H1 (cell line): ENCODE measurements at regions not wholly inside any gene's neighbourhood (a gene's known extent, or its start where the extent isn't known, plus 50 kb on each side); places are given as distances from the start of the nearest gene placed in this dataset.
A peak's percentile ranks its signal among the peaks of the same experiment; 100 is the strongest.

Experiments used
- CTCF ChIA-PET: fragments of 300-600 bp; sonication (Branson Sonifier 250); formaldehyde crosslinking; loops from one replicate; lab custom pipeline; 2021; ENCODE audit not compliant: partially characterized antibody; lab: Charles Lee
- POLR2A ChIA-PET: fragments of 300-600 bp; sonication (Branson Sonifier 250); formaldehyde crosslinking; loops from one replicate; lab custom pipeline; 2021; ENCODE audit warnings: inconsistent platforms; ENCODE audit not compliant: partially characterized antibody; lab: Charles Lee
- DNase-seq, 2 experiments: peaks; one replicate each; pipeline versions ENCODE4 v3.0.0 to v3.0.0-alpha.2; 2010 to 2022; ENCODE audit warnings: low spot score in 2 of 2, low read depth in 1 of 2, mixed read lengths in 1 of 2
- FAIRE-seq: peaks from 2 replicates; lab custom pipeline; 2011; peaks lifted over from hg19 to GRCh38; lab: Jason Lieb, UNC
- H2AFZ ChIP-seq: 2 replicates; pipeline ENCODE4 v1.8.1; 2012; ENCODE audit warnings: low read length, inconsistent platforms
- H2AK5ac ChIP-seq: 2 replicates; pipeline ENCODE4 v1.6.1; 2013; ENCODE audit warnings: low read depth, low read length
- H2BK120ac ChIP-seq: replicated peaks from 2 replicates; pipeline ENCODE3; 2013; ENCODE audit warnings: low read depth, low read length, inconsistent platforms
- H2BK12ac ChIP-seq: 2 replicates; pipeline ENCODE4 v1.6.1; 2013; ENCODE audit warnings: low read depth, low read length
- H2BK15ac ChIP-seq: 2 replicates; pipeline ENCODE4 v1.6.1; 2013; ENCODE audit warnings: low read length
- H2BK20ac ChIP-seq: 2 replicates; pipeline ENCODE4 v1.6.1; 2013; ENCODE audit warnings: low read length
- H2BK5ac ChIP-seq: 2 replicates; pipeline ENCODE4 v1.6.1; 2013; ENCODE audit warnings: low read depth, low read length
- H3K14ac ChIP-seq: 2 replicates; pipeline ENCODE4 v1.6.1; 2013; ENCODE audit warnings: inconsistent platforms; ENCODE audit not compliant: insufficient read length
- H3K18ac ChIP-seq: 2 replicates; pipeline ENCODE4 v1.6.1; 2013; ENCODE audit warnings: low read length; ENCODE audit errors: extremely low read depth
- H3K23ac ChIP-seq: 2 replicates; pipeline ENCODE4 v1.6.1; 2013; ENCODE audit warnings: inconsistent platforms; ENCODE audit not compliant: insufficient read length
- H3K23me2 ChIP-seq: 2 replicates; pipeline ENCODE4 v1.6.1; 2013; ENCODE audit warnings: low read depth, low read length
- H3K27ac ChIP-seq: 2 replicates; pipeline ENCODE4 v1.6.1; 2011; ENCODE audit warnings: low read depth, low read length, inconsistent platforms
- H3K27me3 ChIP-seq, 4 experiments: replicated peaks in 1 of 4; 1 replicate in 1 of 4; 2 replicates in 3 of 4; pipeline versions ENCODE4 v1.6.1 to v1.8.1; 2011 to 2013; ENCODE audit warnings: low read length in 3 of 4, mild to moderate bottlenecking in 3 of 4, inconsistent platforms in 2 of 4, mixed read lengths in 2 of 4, moderate library complexity in 1 of 4; ENCODE audit not compliant: control insufficient read depth in 3 of 4, insufficient read depth in 3 of 4; ENCODE audit errors: extremely low read depth in 1 of 4
- H3K36me3 ChIP-seq, 4 experiments: 2 replicates each; pipeline versions ENCODE4 v1.6.1 to v1.8.1; 2011 to 2013; ENCODE audit warnings: mild to moderate bottlenecking in 4 of 4, low read length in 3 of 4, moderate library complexity in 2 of 4, control low read depth in 1 of 4, inconsistent platforms in 1 of 4; ENCODE audit not compliant: insufficient read depth in 4 of 4, control insufficient read depth in 2 of 4
- H3K4ac ChIP-seq: replicated peaks from 2 replicates; pipeline ENCODE3; 2013; ENCODE audit warnings: low read length, low read depth, mixed read lengths, inconsistent platforms; ENCODE audit not compliant: insufficient read length
- H3K4me1 ChIP-seq, 4 experiments: replicated peaks in 1 of 4; 1 replicate in 1 of 4; 2 replicates in 3 of 4; pipeline versions ENCODE4 v1.6.1 to v1.8.1; 2011 to 2013; ENCODE audit warnings: low read length in 3 of 4, inconsistent platforms in 2 of 4, mixed read lengths in 1 of 4; ENCODE audit not compliant: insufficient read depth in 4 of 4, control insufficient read depth in 3 of 4
- H3K4me2 ChIP-seq, 2 experiments: 2 replicates each; pipeline versions ENCODE4 v1.6.1 to v1.8.1; 2011 to 2013; ENCODE audit warnings: low read depth in 2 of 2, low read length in 2 of 2, control low read depth in 1 of 2, inconsistent platforms in 1 of 2, mild to moderate bottlenecking in 1 of 2; ENCODE audit not compliant: insufficient read depth in 1 of 2
- H3K4me3 ChIP-seq, 4 experiments: fragments of 200-600, 300-600 bp in 1 of 4; sonication (generic), shearing (Covaris generic), sonication (Bioruptor Twin) in 1 of 4; 2 replicates each; pipeline versions ENCODE4 v1.5.1 to v1.8.1; 2011 to 2016; ENCODE audit warnings: low read length in 4 of 4, low read depth in 3 of 4, control low read depth in 2 of 4, inconsistent platforms in 2 of 4, mild to moderate bottlenecking in 2 of 4, mixed read lengths in 1 of 4, moderate library complexity in 1 of 4; ENCODE audit not compliant: insufficient read depth in 2 of 4; ENCODE audit errors: extremely low read depth in 1 of 4
- H3K56ac ChIP-seq: replicated peaks from 2 replicates; pipeline ENCODE3; 2013; ENCODE audit warnings: low read depth, mild to moderate bottlenecking, mixed read lengths, low read length, inconsistent platforms; ENCODE audit not compliant: insufficient read length
- H3K79me1 ChIP-seq: 2 replicates; pipeline ENCODE4 v1.6.1; 2013; ENCODE audit warnings: low read depth, low read length, control low read depth
- H3K79me2 ChIP-seq, 2 experiments: 2 replicates each; pipeline versions ENCODE4 v1.6.1 to v1.8.1; 2012 to 2013; ENCODE audit warnings: low read length in 2 of 2, mild to moderate bottlenecking in 2 of 2, inconsistent platforms in 1 of 2; ENCODE audit not compliant: insufficient read depth in 2 of 2, control insufficient read depth in 1 of 2
- H3K9ac ChIP-seq, 4 experiments: replicated peaks in 1 of 4; 1 replicate in 1 of 4; 2 replicates in 3 of 4; pipeline versions ENCODE4 v1.6.1 to v1.8.1; 2011 to 2013; ENCODE audit warnings: low read depth in 3 of 4, low read length in 3 of 4, control low read depth in 2 of 4, mild to moderate bottlenecking in 2 of 4, moderate library complexity in 2 of 4, inconsistent platforms in 1 of 4; ENCODE audit errors: extremely low read depth in 1 of 4
- H3K9me3 ChIP-seq, 2 experiments: 2 replicates each; pipeline versions ENCODE4 v1.6.1 to v1.8.1; 2012 to 2013; ENCODE audit warnings: mild to moderate bottlenecking in 2 of 2, moderate library complexity in 2 of 2, control low read depth in 1 of 2, inconsistent platforms in 1 of 2, low read depth in 1 of 2, low read length in 1 of 2, mixed read lengths in 1 of 2; ENCODE audit not compliant: insufficient read depth in 2 of 2
- H4K20me1 ChIP-seq, 2 experiments: replicated peaks in 1 of 2; 2 replicates each; pipeline versions ENCODE3 to v1.8.1; 2011 to 2013; ENCODE audit warnings: inconsistent platforms in 2 of 2, low read length in 2 of 2, mild to moderate bottlenecking in 1 of 2; ENCODE audit not compliant: insufficient read depth in 2 of 2, control insufficient read depth in 1 of 2
- H4K5ac ChIP-seq: 2 replicates; pipeline ENCODE4 v1.6.1; 2013; ENCODE audit warnings: low read length, low read depth, mixed read lengths, inconsistent platforms; ENCODE audit not compliant: insufficient read length
- H4K8ac ChIP-seq: 2 replicates; pipeline ENCODE4 v1.8.0; 2013; ENCODE audit warnings: mild to moderate bottlenecking, moderate library complexity, low read length, inconsistent platforms; ENCODE audit not compliant: insufficient read depth; ENCODE audit errors: extremely low read depth
- H4K91ac ChIP-seq: replicated peaks from 2 replicates; pipeline ENCODE3; 2013; ENCODE audit warnings: low read length, mixed read lengths, inconsistent platforms; ENCODE audit not compliant: insufficient read length
- ATF3 ChIP-seq: IDR thresholded peaks from 2 replicates; pipeline ENCODE4 v1.6.1; 2011; ENCODE audit warnings: low read depth, mild to moderate bottlenecking, low read length; ENCODE audit not compliant: insufficient read depth
- CHD2 ChIP-seq: IDR thresholded peaks from 2 replicates; pipeline ENCODE4 v1.6.1; 2012; ENCODE audit warnings: low read length, improper control_type of control experiment
- E2F6 ChIP-seq: IDR thresholded peaks from 2 replicates; pipeline ENCODE4 v1.6.1; 2012; ENCODE audit warnings: inconsistent platforms
- WGBS, 2 experiments: shearing (Covaris generic) in 1 of 2; methylation state at CpG; one replicate each; pipeline versions ENCODE4 v1.1.6 to v1.1.7; 2013 to 2015; ENCODE audit warnings: low lambda C conversion rate in 2 of 2, mixed read lengths in 2 of 2, inconsistent platforms in 1 of 2, low coverage in 1 of 2, missing lambda C conversion rate in 1 of 2; ENCODE audit not compliant: insufficient replicate concordance in 2 of 2, insufficient coverage in 1 of 2, insufficient read length in 1 of 2; ENCODE audit errors: extremely low coverage in 1 of 2, missing lambda C conversion rate in 1 of 2; 5-methylcytosine and 5-hydroxymethylcytosine counted together
- TF ChIP-seq, protein P1 (sequence below): IDR thresholded peaks from 2 replicates; pipeline ENCODE4 v1.6.1; 2011; ENCODE audit warnings: low read length, improper control_type of control experiment
- TF ChIP-seq, protein P2 (sequence below): IDR thresholded peaks from 2 replicates; pipeline ENCODE4 v1.6.1; 2012; ENCODE audit warnings: inconsistent platforms

DNA sequence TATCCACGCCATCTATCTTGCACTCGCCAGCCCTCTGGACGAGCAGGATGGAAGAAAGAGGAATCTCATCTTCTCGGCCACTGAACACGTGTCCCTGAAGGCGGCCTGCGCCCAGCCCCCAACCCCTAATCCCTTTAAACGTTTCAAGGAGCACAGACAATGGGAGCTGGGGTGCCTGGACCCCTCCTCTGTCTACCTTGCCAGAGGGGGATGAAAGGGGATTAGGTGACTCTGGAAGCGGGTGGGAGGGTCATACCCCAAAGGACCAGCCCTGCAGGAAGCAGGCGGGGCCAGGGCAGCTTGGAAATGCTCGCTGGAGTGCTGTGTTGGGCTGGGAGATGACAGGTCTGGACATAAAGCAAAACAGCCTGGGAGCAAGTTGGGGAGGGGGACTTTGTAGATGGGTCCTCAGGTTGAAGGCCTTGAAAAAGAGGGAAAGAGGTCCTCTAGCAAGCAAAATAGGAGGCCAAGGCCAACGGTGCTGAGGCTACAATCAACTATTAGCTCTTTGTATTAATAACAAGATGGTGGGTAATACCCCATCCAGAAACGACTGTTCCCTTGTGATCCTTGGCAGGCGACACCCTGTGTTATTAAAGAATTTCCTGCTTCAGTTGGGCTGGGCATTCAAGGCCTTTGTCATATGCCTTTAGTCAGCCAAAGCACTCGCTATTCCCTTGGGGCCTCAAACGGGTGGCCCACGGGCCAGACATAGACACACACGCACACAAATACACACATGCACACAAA lies 126.5 kb upstream of the UNC5B start:
- H3K27me3 ChIP-seq, result no peaks in the 10 kb centered on the region; a peak in 1 of 7 replicates
- no peak overlapping the region for H2AFZ ChIP-seq
- no peak overlapping the region for H3K9ac ChIP-seq
- no peak overlapping the region for H4K8ac ChIP-seq
- H4K5ac ChIP-seq, result no peak overlapping the region
- H3K36me3 ChIP-seq, result no peaks in the 10 kb centered on the region
- H3K4me1 ChIP-seq, result peaks cover 0 to 14% (median 3%) of the 10 kb centered on the region in 4 experiments; a peak in 3 of 7 replicates
- POLR2A ChIA-PET, result interaction anchor here (0.7 kb wide), 1 partner anchor 72 kb away, joined by 3 read pairs; no protein-coding TSS in a partner anchor
- 76% methylated on average over 18 of the region's 18 CpGs; no CpG with 5 or more reads in 1 of the 2 experiments for WGBS, 2 experiments
- H3K4ac ChIP-seq, result no peak overlapping the region
- H3K14ac ChIP-seq, result no peak overlapping the region
- H3K4me3 ChIP-seq, result no peak overlapping the region
- H2BK12ac ChIP-seq, result no peak overlapping the region; the same call in 1 of the 2 replicates
- H3K79me1 ChIP-seq, result no peaks in the 10 kb centered on the region
- no peak overlapping the region; a peak in 1 of 4 replicates for H3K4me2 ChIP-seq
- no peak overlapping the region for H3K18ac ChIP-seq
- H2BK5ac ChIP-seq, result no peak overlapping the region
- no peak overlapping the region for H2BK120ac ChIP-seq
- no peak overlapping the region for H2BK15ac ChIP-seq
- CTCF ChIA-PET, result interaction anchor here (1.4 to 1.7 kb wide), 2 partner anchors 13 to 160 kb away, joined by 3 to 4 read pairs; no protein-coding TSS in a partner anchor
- no peaks in the 10 kb centered on the region for H4K20me1 ChIP-seq
- H2AK5ac ChIP-seq, result no peak overlapping the region
- FAIRE-seq (no peak), DNase-seq (peak in 1 of 2 experiments; percentile 44)
- H4K91ac ChIP-seq, result no peak overlapping the region
- H3K23me2 ChIP-seq, result no peaks in the 10 kb centered on the region
- no peak overlapping the region for H3K23ac ChIP-seq
- TF ChIP-seq ATF3, result no peak
- TF ChIP-seq CHD2, result no peak
- peak; percentile 54; the same call in 1 of the 2 replicates for TF ChIP-seq E2F6
- TF ChIP-seq, protein P1, sequence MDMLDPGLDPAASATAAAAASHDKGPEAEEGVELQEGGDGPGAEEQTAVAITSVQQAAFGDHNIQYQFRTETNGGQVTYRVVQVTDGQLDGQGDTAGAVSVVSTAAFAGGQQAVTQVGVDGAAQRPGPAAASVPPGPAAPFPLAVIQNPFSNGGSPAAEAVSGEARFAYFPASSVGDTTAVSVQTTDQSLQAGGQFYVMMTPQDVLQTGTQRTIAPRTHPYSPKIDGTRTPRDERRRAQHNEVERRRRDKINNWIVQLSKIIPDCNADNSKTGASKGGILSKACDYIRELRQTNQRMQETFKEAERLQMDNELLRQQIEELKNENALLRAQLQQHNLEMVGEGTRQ, result 0 out of 2 replicates have a peak, but pooled peaks have one; percentile 14
- TF ChIP-seq, protein P2, sequence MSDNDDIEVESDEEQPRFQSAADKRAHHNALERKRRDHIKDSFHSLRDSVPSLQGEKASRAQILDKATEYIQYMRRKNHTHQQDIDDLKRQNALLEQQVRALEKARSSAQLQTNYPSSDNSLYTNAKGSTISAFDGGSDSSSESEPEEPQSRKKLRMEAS, result peak; percentile 76
- H3K79me2 ChIP-seq, result no peaks in the 10 kb centered on the region
- H3K9me3 ChIP-seq, result no peaks in the 10 kb centered on the region
- H3K27ac ChIP-seq, result no peak overlapping the region
- H2BK20ac ChIP-seq, result 0 out of 2 replicates have a peak overlapping the region, but pooled peaks have one; percentile 16
- no peak overlapping the region for H3K56ac ChIP-seq
